K562 (cell line): ENCODE measurements at regions not wholly inside any gene's neighbourhood (a gene's known extent, or its start where the extent isn't known, plus 50 kb on each side); places are given as distances from the start of the nearest gene placed in this dataset.

Experiments used
- CC2D1A ChIP-seq: fragments of 450-650 bp; IDR thresholded peaks from 2 replicates; pipeline ENCODE4 v1.6.1; 2017; ENCODE audit warnings: mild to moderate bottlenecking
- ETV5 ChIP-seq: sonication (generic); formaldehyde crosslinking; IDR thresholded peaks from 2 replicates; pipeline ENCODE4 v1.4.0; 2020; ENCODE audit warnings: low read depth, mild to moderate bottlenecking, missing genetic modification reagents
- FOXJ2 ChIP-seq: fragments of 200-800 bp; sonication (Bioruptor generic); IDR thresholded peaks from 2 replicates; pipeline ENCODE4 v1.6.1; 2016; ENCODE audit warnings: missing genetic modification characterization, missing compliant biosample characterization
- KAT2B ChIP-seq: IDR thresholded peaks from one replicate; pipeline ENCODE4 v1.6.1; 2012; ENCODE audit warnings: low read depth, mild to moderate bottlenecking, control low read depth, inconsistent platforms, low read length, moderate library complexity
- SMARCA5 ChIP-seq: fragments of 450-650 bp; IDR thresholded peaks from 2 replicates; pipeline ENCODE4 v1.6.1; 2016
- TAF1 ChIP-seq: IDR thresholded peaks from 2 replicates; pipeline ENCODE4 v1.6.1; 2011; ENCODE audit warnings: mild to moderate bottlenecking, low read length, moderate library complexity; ENCODE audit not compliant: insufficient read depth, control insufficient read depth, severe bottlenecking; ENCODE audit errors: extremely low read depth
- ZNF217 ChIP-seq: sonication (generic); formaldehyde crosslinking; IDR thresholded peaks from 2 replicates; pipeline ENCODE4 v1.8.0; 2022; ENCODE audit warnings: mild to moderate bottlenecking, missing genetic modification reagents
- TF ChIP-seq, protein P1 (sequence below), 3 experiments: IDR thresholded peaks in 2 of 3; conservative IDR thresholded peaks in 1 of 3; 2 replicates each; pipeline ENCODE4 v1.5.1; 2011 to 2012; ENCODE audit warnings: low read length in 3 of 3, mild to moderate bottlenecking in 3 of 3, control low read depth in 2 of 3, improper control_type of control experiment in 1 of 3, inconsistent platforms in 1 of 3, low read depth in 1 of 3, mixed read lengths in 1 of 3, moderate library complexity in 1 of 3; ENCODE audit not compliant: insufficient read depth in 2 of 3
- TF ChIP-seq, protein P2 (sequence below): sonication (generic); formaldehyde crosslinking; IDR thresholded peaks from 2 replicates; pipeline ENCODE4 v1.9.0; 2022; ENCODE audit warnings: mild to moderate bottlenecking, missing genetic modification reagents
- TF ChIP-seq, protein P3 (sequence below): sonication (generic); formaldehyde crosslinking; IDR thresholded peaks from 2 replicates; pipeline ENCODE4 v1.8.1; 2023; ENCODE audit warnings: mild to moderate bottlenecking, missing genetic modification reagents, moderate library complexity
- TF ChIP-seq, protein P4 (sequence below): fragments of 250-450 bp; sonication (Bioruptor Pico); IDR thresholded peaks from 2 replicates; pipeline ENCODE4 v1.8.0; 2021; ENCODE audit warnings: moderate library complexity, mild to moderate bottlenecking, inconsistent platforms
- TF ChIP-seq, protein P5 (sequence below): IDR thresholded peaks from 2 replicates; pipeline ENCODE4 v1.6.1; 2012; ENCODE audit warnings: low read depth, low read length, improper control_type of control experiment, borderline replicate concordance

DNA sequence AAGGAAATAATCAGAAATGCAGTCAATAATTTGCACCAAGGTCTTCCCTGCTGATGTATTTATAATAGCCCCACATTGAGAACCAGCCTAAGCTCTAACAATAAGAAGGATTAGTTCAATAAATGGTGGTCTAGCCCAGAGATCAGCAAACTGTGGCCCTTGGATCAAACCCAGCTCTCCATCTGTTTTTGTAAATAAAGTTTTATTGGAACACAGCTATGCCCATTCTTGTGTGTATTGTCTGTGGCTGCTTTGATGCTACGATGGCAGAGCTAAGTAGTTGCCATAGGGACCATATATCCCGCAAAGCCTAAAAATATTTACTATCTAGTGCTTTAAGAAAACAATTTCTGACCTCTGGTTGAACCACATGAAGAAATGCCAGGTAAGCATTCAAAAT is 154.9 kb downstream of the EMX2 start:
- TF ChIP-seq KAT2B (no peak), ZNF217 (no peak), ETV5 (CRISPR knock-in tag) (no peak), CC2D1A (no peak), FOXJ2 (tag) (no peak), TAF1 (no peak), SMARCA5 (no peak)
- TF ChIP-seq, protein P1, sequence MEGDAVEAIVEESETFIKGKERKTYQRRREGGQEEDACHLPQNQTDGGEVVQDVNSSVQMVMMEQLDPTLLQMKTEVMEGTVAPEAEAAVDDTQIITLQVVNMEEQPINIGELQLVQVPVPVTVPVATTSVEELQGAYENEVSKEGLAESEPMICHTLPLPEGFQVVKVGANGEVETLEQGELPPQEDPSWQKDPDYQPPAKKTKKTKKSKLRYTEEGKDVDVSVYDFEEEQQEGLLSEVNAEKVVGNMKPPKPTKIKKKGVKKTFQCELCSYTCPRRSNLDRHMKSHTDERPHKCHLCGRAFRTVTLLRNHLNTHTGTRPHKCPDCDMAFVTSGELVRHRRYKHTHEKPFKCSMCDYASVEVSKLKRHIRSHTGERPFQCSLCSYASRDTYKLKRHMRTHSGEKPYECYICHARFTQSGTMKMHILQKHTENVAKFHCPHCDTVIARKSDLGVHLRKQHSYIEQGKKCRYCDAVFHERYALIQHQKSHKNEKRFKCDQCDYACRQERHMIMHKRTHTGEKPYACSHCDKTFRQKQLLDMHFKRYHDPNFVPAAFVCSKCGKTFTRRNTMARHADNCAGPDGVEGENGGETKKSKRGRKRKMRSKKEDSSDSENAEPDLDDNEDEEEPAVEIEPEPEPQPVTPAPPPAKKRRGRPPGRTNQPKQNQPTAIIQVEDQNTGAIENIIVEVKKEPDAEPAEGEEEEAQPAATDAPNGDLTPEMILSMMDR (IDR thresholded peaks at IDR 0.05 in 2 of 3, conservative IDR thresholded peaks at IDR 0.05 in 1 of 3; ENCODE audit: insufficient read depth in 2 of 3, low read depth in 1 of 3, low read length in 3 of 3): no peak
- TF ChIP-seq, protein P2, sequence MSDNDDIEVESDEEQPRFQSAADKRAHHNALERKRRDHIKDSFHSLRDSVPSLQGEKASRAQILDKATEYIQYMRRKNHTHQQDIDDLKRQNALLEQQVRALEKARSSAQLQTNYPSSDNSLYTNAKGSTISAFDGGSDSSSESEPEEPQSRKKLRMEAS (CRISPR knock-in tag): no peak
- TF ChIP-seq, protein P3, sequence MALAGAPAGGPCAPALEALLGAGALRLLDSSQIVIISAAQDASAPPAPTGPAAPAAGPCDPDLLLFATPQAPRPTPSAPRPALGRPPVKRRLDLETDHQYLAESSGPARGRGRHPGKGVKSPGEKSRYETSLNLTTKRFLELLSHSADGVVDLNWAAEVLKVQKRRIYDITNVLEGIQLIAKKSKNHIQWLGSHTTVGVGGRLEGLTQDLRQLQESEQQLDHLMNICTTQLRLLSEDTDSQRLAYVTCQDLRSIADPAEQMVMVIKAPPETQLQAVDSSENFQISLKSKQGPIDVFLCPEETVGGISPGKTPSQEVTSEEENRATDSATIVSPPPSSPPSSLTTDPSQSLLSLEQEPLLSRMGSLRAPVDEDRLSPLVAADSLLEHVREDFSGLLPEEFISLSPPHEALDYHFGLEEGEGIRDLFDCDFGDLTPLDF (CRISPR knock-in tag): no peak
- TF ChIP-seq, protein P4, sequence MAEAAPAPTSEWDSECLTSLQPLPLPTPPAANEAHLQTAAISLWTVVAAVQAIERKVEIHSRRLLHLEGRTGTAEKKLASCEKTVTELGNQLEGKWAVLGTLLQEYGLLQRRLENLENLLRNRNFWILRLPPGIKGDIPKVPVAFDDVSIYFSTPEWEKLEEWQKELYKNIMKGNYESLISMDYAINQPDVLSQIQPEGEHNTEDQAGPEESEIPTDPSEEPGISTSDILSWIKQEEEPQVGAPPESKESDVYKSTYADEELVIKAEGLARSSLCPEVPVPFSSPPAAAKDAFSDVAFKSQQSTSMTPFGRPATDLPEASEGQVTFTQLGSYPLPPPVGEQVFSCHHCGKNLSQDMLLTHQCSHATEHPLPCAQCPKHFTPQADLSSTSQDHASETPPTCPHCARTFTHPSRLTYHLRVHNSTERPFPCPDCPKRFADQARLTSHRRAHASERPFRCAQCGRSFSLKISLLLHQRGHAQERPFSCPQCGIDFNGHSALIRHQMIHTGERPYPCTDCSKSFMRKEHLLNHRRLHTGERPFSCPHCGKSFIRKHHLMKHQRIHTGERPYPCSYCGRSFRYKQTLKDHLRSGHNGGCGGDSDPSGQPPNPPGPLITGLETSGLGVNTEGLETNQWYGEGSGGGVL (CRISPR knock-in tag): no peak
- TF ChIP-seq, protein P5, sequence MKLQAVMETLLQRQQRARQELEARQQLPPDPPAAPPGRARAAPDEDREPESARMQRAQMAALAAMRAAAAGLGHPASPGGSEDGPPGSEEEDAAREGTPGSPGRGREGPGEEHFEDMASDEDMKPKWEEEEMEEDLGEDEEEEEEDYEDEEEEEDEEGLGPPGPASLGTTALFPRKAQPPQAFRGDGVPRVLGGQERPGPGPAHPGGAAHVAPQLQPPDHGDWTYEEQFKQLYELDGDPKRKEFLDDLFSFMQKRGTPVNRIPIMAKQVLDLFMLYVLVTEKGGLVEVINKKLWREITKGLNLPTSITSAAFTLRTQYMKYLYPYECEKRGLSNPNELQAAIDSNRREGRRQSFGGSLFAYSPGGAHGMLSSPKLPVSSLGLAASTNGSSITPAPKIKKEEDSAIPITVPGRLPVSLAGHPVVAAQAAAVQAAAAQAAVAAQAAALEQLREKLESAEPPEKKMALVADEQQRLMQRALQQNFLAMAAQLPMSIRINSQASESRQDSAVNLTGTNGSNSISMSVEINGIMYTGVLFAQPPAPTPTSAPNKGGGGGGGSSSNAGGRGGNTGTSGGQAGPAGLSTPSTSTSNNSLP: no peak
